Limb (tissue), 2 donors: ENCODE measurements at regions not wholly inside any gene's neighbourhood (a gene's known extent, or its start where the extent isn't known, plus 50 kb on each side); places are given as distances from the start of the nearest gene placed in this dataset.
A peak's percentile ranks its signal among the peaks of the same experiment; 100 is the strongest.
"Not testable (repeated sequence)": the region's sequence is repeated elsewhere in the genome, so short reads cannot be mapped to it uniquely, and the experiment has no call there.

Experiments
- DNase-seq, 2 donors: peaks; one replicate each; pipeline ENCODE4 v3.0.0-alpha.2; 2016; ENCODE audit errors: extremely low spot score in 2 of 2

GRCh38 chr6:148602136-148602535 lies 144.7 kb upstream of the UST start:
- no peak for DNase-seq

DNA sequence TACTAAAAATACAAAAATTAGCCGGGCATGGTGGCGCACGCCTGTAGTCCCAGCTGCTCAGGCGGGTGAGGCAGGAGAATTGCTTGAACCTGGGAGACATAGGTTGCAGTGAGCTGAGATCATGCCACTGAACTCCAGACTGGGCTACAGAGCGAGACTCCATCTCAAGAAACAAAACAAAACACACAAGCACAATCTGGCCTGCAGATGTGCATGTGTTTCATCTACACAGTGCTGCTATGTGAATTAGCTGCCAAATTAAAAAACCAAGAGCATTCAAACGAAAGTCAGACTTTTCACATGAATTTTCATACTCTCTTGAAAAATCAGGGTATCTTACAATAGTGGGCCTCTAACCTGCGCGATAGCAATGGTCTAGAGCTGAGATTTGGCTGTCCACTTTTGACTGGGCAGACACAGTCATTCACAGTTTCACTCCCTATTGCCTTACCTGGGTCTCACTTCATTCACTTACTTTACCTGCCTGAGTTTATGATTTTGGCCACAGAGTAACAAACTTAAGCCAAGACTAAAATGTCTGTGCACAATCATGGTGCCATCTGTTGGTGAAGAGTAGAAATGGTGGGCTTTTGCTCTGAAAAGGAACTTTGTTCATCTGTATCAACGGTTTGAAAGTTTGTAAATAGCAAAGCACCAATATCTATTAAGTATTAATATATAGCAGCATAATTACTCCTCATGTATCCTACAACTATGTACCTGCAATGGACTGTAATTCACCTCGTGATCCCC lies 138.5 kb upstream of the UST start:
- no peak for DNase-seq

- no peak for DNase-seq
Measured at GRCh38 chr6:148611213-148611612, 135.6 kb upstream of the UST start.

DNA sequence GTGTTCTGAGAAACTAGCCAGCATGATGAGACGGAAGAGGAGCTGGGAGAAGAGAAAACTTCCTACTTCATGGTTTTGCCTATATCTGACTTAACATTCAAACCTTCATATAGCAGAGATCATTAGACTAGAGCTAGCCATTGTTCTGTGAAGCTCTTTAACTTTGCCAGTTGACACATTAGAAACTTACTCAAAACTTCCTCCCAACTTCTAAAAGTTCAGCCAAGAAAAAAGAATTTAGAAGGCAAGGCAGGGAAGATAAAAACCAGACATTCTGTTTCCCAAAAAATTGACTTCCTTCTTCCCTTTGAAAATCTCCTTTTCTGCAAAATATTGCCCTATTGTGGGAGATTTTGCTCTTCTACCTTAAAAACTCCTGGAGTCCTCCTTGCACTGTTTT lies 134.8 kb upstream of the UST start:
- DNase-seq, result no peak

GRCh38 chr6:148614602-148615001 lies 132.2 kb upstream of the UST start:
- DNase-seq, result no peak

- DNase-seq, result no peak
Measured at GRCh38 chr6:148616841-148617240, 130.0 kb upstream of the UST start.

GRCh38 chr6:148617530-148617929 lies 129.3 kb upstream of the UST start:
- DNase-seq, result no peak

DNA sequence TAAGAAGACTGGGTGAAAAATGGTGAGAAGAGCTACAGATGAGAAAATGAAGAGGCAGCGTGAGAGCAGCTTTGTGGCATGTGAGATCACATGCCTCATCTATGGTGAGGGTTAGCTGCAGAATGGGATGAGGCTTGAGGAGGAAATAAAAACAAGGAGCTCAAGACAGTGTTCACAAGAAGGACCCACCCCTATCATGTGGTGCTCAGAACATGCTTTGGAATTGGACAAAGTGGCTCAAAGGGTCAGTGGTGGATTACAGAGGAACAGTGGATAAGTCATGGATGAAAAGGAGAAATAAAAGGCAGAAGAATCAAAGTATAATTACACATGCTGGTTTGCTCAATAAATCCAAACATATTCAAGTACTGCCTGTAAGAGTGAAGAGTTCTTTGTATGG lies 126.9 kb upstream of the UST start:
- no peak for DNase-seq

GRCh38 chr6:148620579-148621298 lies 126.1 kb upstream of the UST start:
- DNase-seq, result no peak

DNA sequence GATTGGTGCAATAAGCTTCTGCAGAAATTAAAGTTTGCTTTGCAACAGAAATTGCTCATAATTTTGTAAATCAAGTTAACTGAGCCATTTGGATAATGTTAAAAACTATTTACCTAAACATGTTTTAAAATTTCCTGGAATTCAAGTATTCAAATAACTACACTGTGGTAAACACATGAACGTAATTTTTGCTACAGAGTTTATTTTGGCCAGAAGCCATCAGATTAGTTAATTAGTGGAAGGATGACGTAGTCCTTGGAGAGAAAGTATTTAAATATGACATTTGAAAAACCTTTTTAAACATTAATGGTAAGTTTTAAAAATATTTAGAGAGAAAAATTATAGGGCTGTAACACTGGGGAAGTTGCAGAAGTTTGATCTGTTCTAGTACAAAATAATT lies 121.2 kb upstream of the UST start:
- no peak for DNase-seq

- DNase-seq, result no peak
Measured at GRCh38 chr6:148628251-148628650, 118.6 kb upstream of the UST start.

DNA sequence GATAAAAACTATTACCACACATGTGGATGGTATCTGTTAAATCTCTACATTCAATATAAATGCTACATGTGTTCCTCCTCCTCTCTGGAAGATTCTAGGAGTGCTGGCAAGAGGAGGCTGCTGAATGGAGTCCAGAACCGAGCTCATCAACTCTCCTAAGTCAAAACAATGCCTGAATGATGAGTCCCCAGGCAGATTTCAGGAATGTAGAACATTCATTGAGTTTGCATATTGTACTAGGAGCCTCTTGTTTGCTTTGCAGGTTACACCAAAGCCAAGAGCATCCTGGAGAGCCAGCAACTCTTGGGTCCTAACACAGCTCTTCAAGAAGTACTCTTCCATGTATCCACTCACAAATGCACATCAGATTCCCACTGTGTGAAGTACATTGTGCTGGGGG lies 117.6 kb upstream of the UST start:
- peak in 1 of 2 donors; percentile 49 for DNase-seq

- no peak for DNase-seq
Measured at GRCh38 chr6:148629592-148630465, 117.0 kb upstream of the UST start.

GRCh38 chr6:148635070-148635743 lies 111.6 kb upstream of the UST start:
- no peak for DNase-seq

DNA sequence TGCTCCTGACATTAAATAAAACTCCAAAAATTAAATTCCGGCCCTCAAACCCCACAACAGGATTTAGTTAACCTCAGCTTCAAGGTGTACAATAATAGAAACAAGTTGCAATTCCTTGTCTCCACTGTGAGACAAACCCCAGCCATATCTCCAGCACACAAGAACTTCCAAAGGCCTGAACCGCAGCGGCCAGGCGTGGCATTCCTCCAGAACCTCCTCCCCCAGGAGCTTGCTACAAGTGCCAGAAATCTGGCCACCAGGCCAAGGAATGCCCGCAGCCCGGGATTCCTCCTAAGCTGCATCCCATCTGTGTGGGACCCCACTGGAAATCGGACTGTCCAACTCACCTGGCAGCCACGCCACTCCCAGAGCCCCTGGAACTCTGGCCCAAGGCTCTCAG lies 105.0 kb upstream of the UST start:
- DNase-seq, result not testable (repeated sequence)

GRCh38 chr6:148643208-148643607 lies 103.6 kb upstream of the UST start:
- not testable (repeated sequence) for DNase-seq

GRCh38 chr6:148645049-148645448 lies 101.8 kb upstream of the UST start:
- DNase-seq, result not testable (repeated sequence)

GRCh38 chr6:148648754-148649453 lies 97.9 kb upstream of the UST start:
- DNase-seq, result no peak

DNA sequence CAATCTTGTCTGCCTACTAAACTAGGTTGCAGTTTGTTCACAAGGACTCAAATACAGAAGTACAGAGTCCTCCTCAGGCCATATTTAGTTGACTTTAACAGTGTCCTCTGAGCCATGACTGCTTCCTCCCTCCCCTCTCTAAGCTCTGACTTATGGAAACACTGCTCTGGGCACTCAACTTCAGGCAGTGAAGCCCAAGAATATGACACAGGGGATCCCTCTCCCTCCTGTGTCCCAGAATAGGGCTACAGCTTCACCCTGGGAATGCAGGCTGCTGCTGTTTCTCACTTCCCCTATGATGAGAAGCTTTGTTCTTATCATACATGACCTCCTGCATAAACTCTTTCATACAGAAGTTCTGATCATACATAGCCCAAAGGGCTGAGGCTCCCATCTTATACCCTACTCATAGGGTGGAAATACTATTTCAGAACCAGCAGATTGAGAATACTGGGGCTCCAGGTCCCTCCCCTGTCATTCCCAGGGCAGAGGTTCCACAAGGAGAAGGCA lies 97.3 kb upstream of the UST start:
- DNase-seq, result no peak

DNA sequence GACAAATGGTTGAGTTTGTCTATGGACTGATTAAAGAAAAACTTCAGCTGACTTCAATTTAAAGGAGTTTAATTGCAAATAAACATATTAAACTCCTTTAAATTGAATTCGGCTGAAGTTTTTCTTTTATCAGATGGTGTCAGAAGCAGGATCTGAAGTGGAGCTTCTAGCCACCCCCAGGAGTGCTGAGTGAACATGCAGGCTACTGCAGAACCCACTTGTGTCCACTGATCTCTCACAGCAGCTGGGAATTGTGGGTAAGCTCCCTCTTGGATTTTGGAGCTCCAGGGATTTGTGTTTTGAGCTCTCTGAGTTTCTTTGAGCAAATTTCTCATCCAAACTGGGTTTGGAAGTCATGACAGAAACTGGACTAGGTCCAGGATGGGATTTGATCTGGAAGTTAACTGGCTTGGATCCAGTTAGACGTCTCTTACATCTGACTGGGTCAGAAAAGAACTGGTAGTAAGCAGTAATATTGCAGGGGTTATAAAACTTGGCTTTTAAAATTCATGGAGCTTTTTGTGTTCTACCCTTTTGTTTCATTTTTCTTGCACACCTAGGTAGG lies 95.8 kb upstream of the UST start:
- no peak for DNase-seq
